CD4-positive, alpha-beta T cell treated with Interleukin-4 for 4 hours (primary cell): ENCODE measurements at regions not wholly inside any gene's neighbourhood (a gene's known extent, or its start where the extent isn't known, plus 50 kb on each side); places are given as distances from the start of the nearest gene placed in this dataset.

Source experiments
- DNase-seq: peaks from one replicate; pipeline ENCODE4 v3.0.0-alpha.2; 2020

GRCh38 chr20:4069751-4070150 lies 54.4 kb upstream of the RNF24 start:
- DNase-seq, result no peak

DNA sequence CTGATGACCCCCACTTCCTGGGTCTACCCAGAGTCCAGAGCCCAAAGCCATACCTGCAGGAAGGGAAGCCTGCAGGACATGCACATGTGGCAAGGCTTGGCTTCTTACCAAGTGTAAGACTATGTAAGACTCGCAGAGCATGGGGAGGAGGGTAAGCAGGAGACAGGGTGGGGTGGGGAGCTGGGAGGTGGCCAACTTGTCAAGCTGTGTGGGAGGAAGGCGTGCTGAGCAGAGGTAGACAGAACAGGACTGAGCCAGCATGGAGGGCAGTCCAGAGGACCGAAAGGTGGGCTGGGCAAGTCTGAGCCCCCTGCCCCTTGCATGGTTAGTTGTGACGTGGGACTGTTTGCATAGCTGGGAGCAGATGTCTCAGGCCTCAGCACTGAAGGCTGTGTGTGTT lies 53.4 kb upstream of the RNF24 start:
- DNase-seq, result no peak

DNA sequence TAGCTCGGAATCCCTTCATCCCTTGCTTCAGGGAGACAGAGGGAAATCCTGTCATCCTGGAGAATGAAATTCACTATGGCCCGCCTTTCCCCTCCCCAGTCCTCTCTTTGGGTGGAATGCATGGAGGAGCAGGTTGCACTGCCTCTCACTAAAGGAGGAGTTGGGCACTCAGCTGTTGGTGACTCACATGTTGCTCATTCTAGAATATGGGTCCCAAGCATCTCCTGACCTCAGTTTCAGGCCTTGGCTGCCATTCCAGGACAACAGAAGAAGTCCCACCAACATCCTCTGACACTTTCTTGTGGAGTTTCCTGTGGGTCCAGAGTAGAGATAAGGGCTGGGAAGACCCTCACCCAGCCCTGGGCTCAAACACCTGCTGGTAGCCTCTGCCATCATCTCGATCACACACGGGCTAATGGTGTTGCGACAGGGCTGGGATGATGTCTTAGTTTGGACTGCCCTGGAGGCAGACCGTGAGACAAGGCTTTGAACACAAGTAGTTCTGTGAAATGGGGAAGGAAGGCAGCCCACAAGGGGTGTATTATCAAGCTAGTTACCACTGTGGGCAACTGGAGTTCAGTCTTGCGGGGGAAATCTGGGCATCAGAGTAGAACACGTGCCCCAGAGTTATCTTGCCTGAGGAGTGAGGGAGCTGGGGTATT lies 52.4 kb upstream of the RNF24 start:
- no peak for DNase-seq

DNA sequence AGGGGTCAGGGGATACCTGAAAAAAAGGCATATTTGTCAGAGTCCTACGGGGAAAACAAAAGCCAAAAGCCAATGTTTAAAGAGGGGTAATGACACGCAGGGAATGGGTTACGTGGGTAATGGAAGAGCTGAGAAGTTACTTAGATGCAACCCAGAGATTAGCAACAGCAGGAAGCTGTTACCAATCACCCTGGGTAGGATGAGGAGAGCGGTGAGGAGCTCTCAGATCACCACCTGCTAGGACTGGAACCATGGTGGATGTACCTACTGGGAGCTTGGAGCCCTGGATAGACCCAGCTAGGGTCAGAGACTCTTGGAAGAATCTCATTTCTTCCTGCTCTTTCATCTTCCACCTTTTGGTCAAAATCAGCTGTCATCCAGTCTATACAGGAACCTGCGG lies 51.2 kb upstream of the RNF24 start:
- DNase-seq, result no peak

DNA sequence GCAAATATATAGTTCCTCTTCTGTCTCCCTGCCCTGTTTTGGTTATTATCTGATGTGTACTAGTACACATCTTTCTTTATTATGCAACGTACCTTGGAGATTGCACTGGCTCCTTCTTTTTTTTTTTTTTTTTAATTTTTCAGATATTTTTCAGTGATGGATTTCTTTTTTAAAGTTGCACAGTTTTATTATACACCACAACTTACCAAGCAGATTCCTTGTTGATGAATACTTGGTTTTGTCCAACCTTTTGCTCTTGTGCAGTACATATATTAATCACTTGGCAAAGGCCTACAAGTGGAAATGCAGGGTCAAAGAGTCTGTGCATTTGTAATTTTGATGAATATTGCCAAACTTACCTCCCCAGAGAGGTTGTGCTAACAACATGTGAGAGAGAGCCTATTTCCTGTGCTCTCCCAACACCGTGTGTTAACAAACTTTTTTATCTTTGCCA lies 50.1 kb upstream of the RNF24 start:
- no peak for DNase-seq
